AG10803 (cell line): ENCODE measurements at regions not wholly inside any gene's neighbourhood (a gene's known extent, or its start where the extent isn't known, plus 50 kb on each side); places are given as distances from the start of the nearest gene placed in this dataset.
"Not testable (repeated sequence)": the region's sequence is repeated elsewhere in the genome, so short reads cannot be mapped to it uniquely, and the experiment has no call there.

ENCODE experiments used
- DNase-seq: peaks from one replicate; pipeline ENCODE4 v3.0.0; 2010; ENCODE audit warnings: low read depth
- H3K4me3 ChIP-seq: 2 replicates; pipeline ENCODE4 v1.5.1; 2011; ENCODE audit warnings: mild to moderate bottlenecking, low read length, control low read depth

GRCh38 chr2:111430817-111431661 is 310.3 kb downstream of the BCL2L11 start:
- DNase-seq, H3K4me3 ChIP-seq: not testable (repeated sequence)

- DNase-seq, H3K4me3 ChIP-seq: not testable (repeated sequence)
Measured at GRCh38 chr2:111432423-111432822, 311.7 kb downstream of the BCL2L11 start.

- H3K4me3 ChIP-seq, DNase-seq: not testable (repeated sequence)
Measured at GRCh38 chr2:111432916-111433499, 312.3 kb downstream of the BCL2L11 start.

GRCh38 chr2:111433892-111434607 is 313.3 kb downstream of the BCL2L11 start:
- not testable (repeated sequence) for H3K4me3 ChIP-seq

GRCh38 chr2:111434608-111434939 is 313.9 kb downstream of the BCL2L11 start:
- not testable (repeated sequence) for DNase-seq, H3K4me3 ChIP-seq

More at GRCh38 chr2:111433892-111434607, 313.3 kb downstream of the BCL2L11 start:
- DNase-seq, result peak; percentile 26

GRCh38 chr2:111435553-111436310 is 315.0 kb downstream of the BCL2L11 start:
- H3K4me3 ChIP-seq, DNase-seq: not testable (repeated sequence)

GRCh38 chr2:111436411-111436810 is 315.7 kb downstream of the BCL2L11 start:
- not testable (repeated sequence) for DNase-seq

GRCh38 chr2:111437288-111437990 is 316.7 kb downstream of the BCL2L11 start:
- DNase-seq, H3K4me3 ChIP-seq: not testable (repeated sequence)

More at GRCh38 chr2:111436411-111436810, 315.7 kb downstream of the BCL2L11 start:
- not testable (repeated sequence) for H3K4me3 ChIP-seq

GRCh38 chr2:111438161-111438560 is 317.4 kb downstream of the BCL2L11 start:
- not testable (repeated sequence) for H3K4me3 ChIP-seq, DNase-seq

- not testable (repeated sequence) for DNase-seq, H3K4me3 ChIP-seq
Measured at GRCh38 chr2:111439237-111439636, 318.5 kb downstream of the BCL2L11 start.

- not testable (repeated sequence) for DNase-seq, H3K4me3 ChIP-seq
Measured at GRCh38 chr2:111441614-111442013, 320.9 kb downstream of the BCL2L11 start.

- not testable (repeated sequence) for DNase-seq
Measured at GRCh38 chr2:111442767-111443454, 322.2 kb downstream of the BCL2L11 start.

GRCh38 chr2:111444516-111444915 is 323.8 kb downstream of the BCL2L11 start:
- H3K4me3 ChIP-seq, DNase-seq: not testable (repeated sequence)

More at GRCh38 chr2:111442767-111443454, 322.2 kb downstream of the BCL2L11 start:
- not testable (repeated sequence) for H3K4me3 ChIP-seq

- DNase-seq, result not testable (repeated sequence)
Measured at GRCh38 chr2:111445191-111445929, 324.6 kb downstream of the BCL2L11 start.

GRCh38 chr2:111445941-111446340 is 325.2 kb downstream of the BCL2L11 start:
- H3K4me3 ChIP-seq, result not testable (repeated sequence)

More at GRCh38 chr2:111445191-111445929, 324.6 kb downstream of the BCL2L11 start:
- not testable (repeated sequence) for H3K4me3 ChIP-seq

GRCh38 chr2:111447482-111447881 is 326.8 kb downstream of the BCL2L11 start:
- not testable (repeated sequence) for DNase-seq, H3K4me3 ChIP-seq

More at GRCh38 chr2:111445941-111446340, 325.2 kb downstream of the BCL2L11 start:
- not testable (repeated sequence) for DNase-seq

- H3K4me3 ChIP-seq, DNase-seq: not testable (repeated sequence)
Measured at GRCh38 chr2:111448796-111449195, 328.1 kb downstream of the BCL2L11 start.
